SW480 (cell line): ENCODE measurements at regions not wholly inside any gene's neighbourhood (a gene's known extent, or its start where the extent isn't known, plus 50 kb on each side); places are given as distances from the start of the nearest gene placed in this dataset.

Source experiments
- DNase-seq: peaks from one replicate; pipeline ENCODE4 v3.0.0-alpha.2; 2016; ENCODE audit warnings: low spot score

- no peak for DNase-seq
Observed at GRCh38 chr1:232279909-232280400, 350.0 kb downstream of the SIPA1L2 start.

DNA sequence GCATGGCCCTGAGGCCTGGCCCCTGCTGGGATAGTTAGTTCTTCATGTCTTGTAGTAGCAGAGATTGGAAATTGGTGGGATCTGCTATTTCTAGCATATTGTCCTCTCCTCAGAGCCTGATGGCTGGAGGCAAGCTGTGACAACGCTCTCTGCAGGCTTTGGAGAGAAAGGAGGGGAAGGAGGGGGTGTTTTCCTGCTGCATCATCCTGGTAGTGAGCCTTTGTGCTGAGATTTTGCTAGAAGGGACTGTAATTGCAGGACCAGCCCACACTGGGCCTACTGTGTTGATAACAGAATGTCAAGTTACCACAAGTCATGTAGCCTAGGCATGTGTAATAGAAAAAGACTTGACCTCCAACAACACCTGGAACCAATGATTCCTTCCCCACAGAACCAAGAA, 351.0 kb downstream of the SIPA1L2 start:
- DNase-seq, result no peak

GRCh38 chr1:232276651-232277050, 353.3 kb downstream of the SIPA1L2 start:
- DNase-seq, result no peak

DNA sequence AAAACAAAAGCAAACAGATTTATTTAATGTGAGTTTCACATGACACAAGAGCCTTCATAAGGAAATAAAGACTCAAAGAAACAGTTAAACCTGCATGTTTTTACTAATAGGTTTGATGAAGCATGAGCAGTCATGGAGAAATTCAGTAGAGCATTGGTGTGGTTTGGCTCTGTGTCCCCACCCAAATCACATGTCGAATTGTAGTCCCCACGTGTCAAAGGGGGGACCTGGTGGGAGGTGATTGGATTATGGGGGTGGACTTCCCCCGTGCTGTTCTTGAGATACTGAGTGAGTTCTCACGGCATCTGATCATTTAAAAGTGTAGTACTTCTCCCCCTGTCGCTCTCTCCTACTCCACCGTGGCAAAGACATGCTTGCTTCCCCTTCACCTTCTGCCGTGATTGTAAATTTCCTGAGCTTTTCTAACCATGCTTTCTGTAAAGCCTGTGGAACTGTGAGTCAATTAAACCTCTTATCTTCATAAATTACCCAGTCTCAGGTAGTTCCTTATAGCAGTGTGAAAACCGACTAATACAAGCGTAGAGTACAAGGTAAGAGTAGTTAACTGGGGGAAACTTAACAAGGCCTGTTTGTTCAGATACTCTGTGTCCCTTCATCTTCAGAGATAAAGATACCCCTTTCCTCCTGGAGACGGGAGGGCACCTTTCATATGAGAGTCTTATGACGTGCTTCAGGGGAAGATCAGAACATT, 354.8 kb downstream of the SIPA1L2 start:
- DNase-seq, result no peak

DNA sequence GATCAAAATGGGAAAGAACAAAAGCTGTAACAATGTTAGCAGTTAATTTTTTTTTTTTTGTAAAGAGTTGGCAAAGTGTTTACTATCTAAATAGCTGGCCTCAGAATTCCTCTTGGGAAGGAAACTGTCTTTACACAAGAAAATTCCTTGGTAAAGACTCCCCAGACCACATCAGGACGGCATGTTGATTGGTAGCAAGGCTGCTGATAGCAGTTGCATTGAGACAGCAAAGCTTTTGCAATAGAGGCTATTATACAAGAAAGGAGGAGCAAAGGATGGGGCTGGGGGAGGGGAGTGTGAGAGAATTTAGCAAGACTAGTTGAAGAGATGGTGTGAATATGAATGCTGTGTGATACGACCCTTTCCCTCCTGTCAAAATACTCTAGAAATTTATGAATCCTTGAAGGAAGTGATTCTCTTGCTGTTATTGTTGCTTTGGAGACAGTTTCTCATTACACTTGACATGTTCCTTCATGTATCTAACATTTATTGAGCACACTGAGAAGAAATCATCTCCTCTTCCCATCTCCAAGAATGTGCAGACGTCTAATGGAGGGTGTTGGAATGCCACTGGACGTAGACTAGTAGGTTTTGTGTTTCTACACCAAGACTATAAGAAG, 355.6 kb downstream of the SIPA1L2 start:
- no peak for DNase-seq

DNA sequence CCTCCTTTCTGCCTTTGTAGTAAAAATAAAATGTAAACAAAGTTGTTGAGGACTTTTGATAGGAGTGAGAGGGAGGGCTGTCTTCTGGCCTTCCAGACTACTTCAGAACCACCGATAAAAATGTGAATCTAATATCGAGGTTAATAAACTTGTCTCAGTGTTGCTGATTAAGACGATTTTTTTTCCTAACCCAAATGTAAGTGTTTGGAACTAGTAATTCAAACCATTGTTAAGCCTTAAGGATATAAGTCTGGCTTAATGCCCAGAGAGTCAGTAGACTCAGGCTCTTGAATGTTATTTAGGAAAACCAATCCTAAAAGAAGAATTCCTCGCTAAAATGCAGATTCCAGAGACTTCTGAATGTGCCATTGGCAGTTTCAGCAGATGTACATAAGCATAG, 356.9 kb downstream of the SIPA1L2 start:
- DNase-seq, result no peak

- peak; percentile 29 for DNase-seq
Observed at GRCh38 chr1:232271991-232272589, 357.8 kb downstream of the SIPA1L2 start.

- DNase-seq, result no peak
Observed at GRCh38 chr1:232271299-232271698, 358.6 kb downstream of the SIPA1L2 start.

GRCh38 chr1:232269988-232270387, 359.9 kb downstream of the SIPA1L2 start:
- DNase-seq, result no peak

- no peak for DNase-seq
Observed at GRCh38 chr1:232267837-232268598, 361.9 kb downstream of the SIPA1L2 start.

- no peak for DNase-seq
Observed at GRCh38 chr1:232267092-232267836, 362.7 kb downstream of the SIPA1L2 start.

DNA sequence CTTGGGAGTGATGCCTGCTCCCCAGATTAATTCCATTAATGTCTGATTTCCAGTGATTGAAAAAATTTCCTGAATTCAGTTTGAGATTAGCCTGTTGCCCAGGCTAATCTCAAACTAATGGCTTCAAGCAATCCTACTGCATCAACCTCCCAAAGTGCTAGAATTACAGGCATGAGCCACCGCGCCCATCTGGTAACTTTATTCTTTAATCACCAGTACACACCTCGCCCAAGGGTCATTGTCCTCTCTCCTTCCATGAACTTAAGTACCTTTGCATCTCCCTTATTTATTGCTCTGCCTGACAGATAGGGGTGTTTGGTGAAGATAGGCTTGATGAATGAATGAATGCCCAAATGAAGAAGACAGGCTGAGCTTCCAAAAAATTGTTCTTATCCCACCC, 366.5 kb downstream of the SIPA1L2 start:
- no peak for DNase-seq

- DNase-seq, result no peak
Observed at GRCh38 chr1:232262991-232263390, 366.9 kb downstream of the SIPA1L2 start.

DNA sequence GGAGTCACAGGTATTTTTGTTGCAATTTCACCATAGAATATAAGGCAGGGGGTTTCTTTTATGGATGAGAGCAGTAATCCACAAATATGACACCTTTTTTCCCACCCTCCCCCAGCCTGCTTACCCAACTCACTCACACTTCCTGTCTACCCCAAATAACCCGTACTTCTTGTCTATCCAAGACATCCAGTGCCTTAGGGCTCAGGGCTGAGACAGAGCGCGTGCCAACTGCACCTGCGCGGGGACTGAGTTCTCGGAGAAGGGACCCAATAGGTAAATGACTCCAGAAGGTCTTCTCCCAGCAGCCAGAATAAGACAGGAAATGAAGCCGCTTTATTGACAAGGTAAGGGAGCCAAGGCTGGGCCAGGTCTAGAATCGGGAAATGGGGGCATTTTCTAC, 369.1 kb downstream of the SIPA1L2 start:
- DNase-seq, result no peak

DNA sequence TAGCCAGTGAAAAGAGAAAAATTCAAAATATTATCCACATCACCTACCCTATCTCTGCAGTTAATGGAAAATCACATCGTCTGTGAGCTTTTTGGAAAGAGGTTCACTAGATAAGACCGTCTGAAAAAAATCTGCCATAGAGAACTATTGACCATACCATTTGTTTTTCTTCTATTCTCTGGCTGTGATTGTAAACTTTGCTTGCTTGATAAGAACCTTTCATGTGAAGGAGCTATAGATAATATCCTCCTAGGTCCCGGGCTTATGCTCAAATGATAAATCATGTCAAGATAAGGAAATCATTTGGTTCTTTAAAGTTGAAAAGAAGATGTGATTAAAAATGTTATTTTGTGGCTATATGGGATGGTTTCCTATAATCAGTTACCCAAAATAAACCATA, 369.9 kb downstream of the SIPA1L2 start:
- DNase-seq, result no peak

DNA sequence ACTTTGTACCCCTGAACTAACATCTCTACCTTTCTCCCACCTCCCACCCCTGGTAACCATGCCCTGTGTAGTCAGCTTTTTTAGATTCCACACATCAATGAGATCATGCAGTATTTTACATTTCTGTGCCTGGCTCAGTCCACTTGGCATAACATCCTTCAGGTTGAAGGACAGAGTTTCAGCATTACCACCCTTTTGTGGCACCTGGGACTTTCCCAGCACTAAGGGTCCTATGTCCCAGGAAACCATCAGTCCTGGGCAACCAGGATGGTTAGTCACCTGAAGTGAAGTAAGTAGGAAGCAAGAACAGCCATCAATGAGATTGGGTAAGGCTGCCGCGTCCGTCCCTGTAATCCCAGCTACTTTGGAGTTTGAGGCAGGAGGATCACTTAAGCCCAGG, 370.6 kb downstream of the SIPA1L2 start:
- DNase-seq, result no peak

GRCh38 chr1:232252546-232253118, 377.3 kb downstream of the SIPA1L2 start:
- DNase-seq, result no peak

GRCh38 chr1:232250838-232251237, 379.1 kb downstream of the SIPA1L2 start:
- no peak for DNase-seq

- no peak for DNase-seq
Observed at GRCh38 chr1:232249861-232250777, 379.8 kb downstream of the SIPA1L2 start.

- DNase-seq, result no peak
Observed at GRCh38 chr1:232249339-232249738, 380.6 kb downstream of the SIPA1L2 start.
